Kasumi-1 (cell line): ENCODE measurements at regions not wholly inside any gene's neighbourhood (a gene's known extent, or its start where the extent isn't known, plus 50 kb on each side); places are given as distances from the start of the nearest gene placed in this dataset.
A peak's percentile ranks its signal among the peaks of the same experiment; 100 is the strongest.

ENCODE experiments used
- DNase-seq, 2 experiments: peaks; one replicate each; lab custom pipeline; 2025; lab: John Stamatoyannopoulos, UW

- DNase-seq = no peak
These were observed 78.7 kb upstream of the ATP2B2 start for GRCh38 chr3:10583798-10584708.

GRCh38 chr3:10585945-10586344 is 80.6 kb upstream of the ATP2B2 start:
- DNase-seq = no peak

GRCh38 chr3:10594915-10595314 is 89.5 kb upstream of the ATP2B2 start:
- peak; percentile 38 to 47 for DNase-seq

- DNase-seq = no peak
These were observed 91.5 kb upstream of the ATP2B2 start for GRCh38 chr3:10596746-10597448.

GRCh38 chr3:10597733-10598132 is 92.3 kb upstream of the ATP2B2 start:
- no peak for DNase-seq

- DNase-seq = no peak
These were observed 93.6 kb upstream of the ATP2B2 start for GRCh38 chr3:10599017-10599416.

- DNase-seq = no peak
These were observed 94.1 kb upstream of the ATP2B2 start for GRCh38 chr3:10599444-10599843.

- DNase-seq = no peak
These were observed 94.9 kb upstream of the ATP2B2 start for GRCh38 chr3:10600296-10600714.

- no peak for DNase-seq
These were observed 95.3 kb upstream of the ATP2B2 start for GRCh38 chr3:10600726-10601125.

GRCh38 chr3:10601151-10601856 is 95.9 kb upstream of the ATP2B2 start:
- no peak for DNase-seq

- DNase-seq = no peak
These were observed 96.5 kb upstream of the ATP2B2 start for GRCh38 chr3:10601857-10602230.

GRCh38 chr3:10602271-10602670 is 96.9 kb upstream of the ATP2B2 start:
- DNase-seq = no peak

GRCh38 chr3:10602769-10603768 is 97.7 kb upstream of the ATP2B2 start:
- DNase-seq = no peak

GRCh38 chr3:10609134-10609533 is 103.7 kb upstream of the ATP2B2 start:
- DNase-seq = no peak

- DNase-seq = no peak
These were observed 108.8 kb upstream of the ATP2B2 start for GRCh38 chr3:10614168-10614567.

GRCh38 chr3:10615715-10616114 is 110.3 kb upstream of the ATP2B2 start:
- DNase-seq = no peak

GRCh38 chr3:10616321-10616720 is 110.9 kb upstream of the ATP2B2 start:
- no peak for DNase-seq

GRCh38 chr3:10619989-10620832 is 114.8 kb upstream of the ATP2B2 start:
- DNase-seq = no peak

- no peak for DNase-seq
These were observed 115.4 kb upstream of the ATP2B2 start for GRCh38 chr3:10620833-10621082.

- no peak for DNase-seq
These were observed 118.3 kb upstream of the ATP2B2 start for GRCh38 chr3:10623578-10624275.
